ENCODE measurements at regions not wholly inside any gene's neighbourhood (a gene's known extent, or its start where the extent isn't known, plus 50 kb on each side); places are given as distances from the start of the nearest gene placed in this dataset.

GRCh38 chr16:55272744-55273143, 51.3 kb upstream of the IRX6 start:
- Histone ChIP-seq H3K4me1 (no peaks in the 10 kb centered on the region), H3K27ac (no peak overlapping the region), H3K4me3 (no peak overlapping the region), H3K27me3 (no peaks in the 10 kb centered on the region), H3K36me3 (no peaks in the 10 kb centered on the region), H3K9ac (ENCODE audit: low read depth in 2 of 2, low read length in 2 of 2) (no peak overlapping the region), H3K9me3 (no peaks in the 10 kb centered on the region)
- intact Hi-C loops (cut with DNase I), result no loop called here
- no peak for DNase-seq
- TF ChIP-seq, protein P1, sequence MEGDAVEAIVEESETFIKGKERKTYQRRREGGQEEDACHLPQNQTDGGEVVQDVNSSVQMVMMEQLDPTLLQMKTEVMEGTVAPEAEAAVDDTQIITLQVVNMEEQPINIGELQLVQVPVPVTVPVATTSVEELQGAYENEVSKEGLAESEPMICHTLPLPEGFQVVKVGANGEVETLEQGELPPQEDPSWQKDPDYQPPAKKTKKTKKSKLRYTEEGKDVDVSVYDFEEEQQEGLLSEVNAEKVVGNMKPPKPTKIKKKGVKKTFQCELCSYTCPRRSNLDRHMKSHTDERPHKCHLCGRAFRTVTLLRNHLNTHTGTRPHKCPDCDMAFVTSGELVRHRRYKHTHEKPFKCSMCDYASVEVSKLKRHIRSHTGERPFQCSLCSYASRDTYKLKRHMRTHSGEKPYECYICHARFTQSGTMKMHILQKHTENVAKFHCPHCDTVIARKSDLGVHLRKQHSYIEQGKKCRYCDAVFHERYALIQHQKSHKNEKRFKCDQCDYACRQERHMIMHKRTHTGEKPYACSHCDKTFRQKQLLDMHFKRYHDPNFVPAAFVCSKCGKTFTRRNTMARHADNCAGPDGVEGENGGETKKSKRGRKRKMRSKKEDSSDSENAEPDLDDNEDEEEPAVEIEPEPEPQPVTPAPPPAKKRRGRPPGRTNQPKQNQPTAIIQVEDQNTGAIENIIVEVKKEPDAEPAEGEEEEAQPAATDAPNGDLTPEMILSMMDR (IDR thresholded peaks at IDR 0.05), result no peak

- Histone ChIP-seq H3K4me3 (no peak overlapping the region), H3K4me1 (no peaks in the 10 kb centered on the region), H3K9ac (ENCODE audit: low read depth in 2 of 2, low read length in 2 of 2) (no peak overlapping the region), H3K36me3 (no peaks in the 10 kb centered on the region), H3K27me3 (no peaks in the 10 kb centered on the region), H3K27ac (no peak overlapping the region), H3K9me3 (no peaks in the 10 kb centered on the region)
- intact Hi-C loops (cut with DNase I), result no loop called here
- DNase-seq, result no peak
- TF ChIP-seq, protein P1 (IDR thresholded peaks at IDR 0.05), result no peak
These were observed 50.6 kb upstream of the IRX6 start for GRCh38 chr16:55273356-55273755.

GRCh38 chr16:55273959-55274358, 50.0 kb upstream of the IRX6 start:
- intact Hi-C loops (cut with DNase I), result no loop called here

More at GRCh38 chr16:55273959-55274358, 50.0 kb upstream of the IRX6 start:
- no peak overlapping the region for H3K4me3 ChIP-seq
- H3K36me3 ChIP-seq, result no peaks in the 10 kb centered on the region
- no peaks in the 10 kb centered on the region for H3K4me1 ChIP-seq
- TF ChIP-seq, protein P1 (IDR thresholded peaks at IDR 0.05), result no peak
- no peak for DNase-seq
- H3K9ac ChIP-seq (ENCODE audit: low read depth in 2 of 2, low read length in 2 of 2), result no peak overlapping the region
- no peak overlapping the region for H3K27ac ChIP-seq
- no peaks in the 10 kb centered on the region for H3K9me3 ChIP-seq
- no peaks in the 10 kb centered on the region for H3K27me3 ChIP-seq
